Tibial nerve (tissue), 4 donors: ENCODE measurements at regions not wholly inside any gene's neighbourhood (a gene's known extent, or its start where the extent isn't known, plus 50 kb on each side); places are given as distances from the start of the nearest gene placed in this dataset.

Experiments
- DNase-seq, 2 donors: peaks; one replicate each; pipeline ENCODE4 v3.0.0-alpha.2; 2019; ENCODE audit warnings: low spot score in 2 of 2
- H3K27ac ChIP-seq, 4 donors: fragments of 200-600 bp; sonication (generic) in 3 of 4; one replicate each; pipeline ENCODE4 v1.5.1; 2017 to 2019; ENCODE audit warnings: mild to moderate bottlenecking in 1 of 4
- H3K27me3 ChIP-seq, 2 donors: fragments of 200-600 bp; sonication (generic) in 1 of 2; one replicate each; pipeline versions ENCODE4 v1.5.1 to v1.6.0; 2017 to 2019
- H3K36me3 ChIP-seq, 3 donors: fragments of 200-600 bp; sonication (generic); one replicate each; pipeline ENCODE4 v1.5.1; 2018 to 2019
- H3K4me1 ChIP-seq, 4 donors: fragments of 200-600 bp; sonication (generic) in 3 of 4; one replicate each; pipeline ENCODE4 v1.5.1; 2017 to 2019
- H3K4me3 ChIP-seq, 4 donors: fragments of 200-600 bp; sonication (generic) in 3 of 4; one replicate each; pipeline ENCODE4 v1.5.1; 2017 to 2019; ENCODE audit warnings: mild to moderate bottlenecking in 1 of 4, moderate library complexity in 1 of 4
- H3K9me3 ChIP-seq, 4 donors: fragments of 200-600 bp; sonication (generic) in 3 of 4; one replicate each; pipeline ENCODE4 v1.5.1; 2017 to 2019
- CTCF ChIP-seq, 5 experiments: fragments of 200-600 bp in 3 of 5; fragments of 450-650 bp in 2 of 5; sonication (generic) in 3 of 5; IDR thresholded peaks; one replicate each; pipeline ENCODE4 v1.5.1; 2016 to 2019; ENCODE audit warnings: antibody characterized with exemption in 5 of 5, mild to moderate bottlenecking in 3 of 5, moderate library complexity in 2 of 5
- EP300 ChIP-seq, 2 donors: sonication (generic); formaldehyde crosslinking; IDR thresholded peaks; one replicate each; pipeline ENCODE4 v1.6.1; 2017; ENCODE audit warnings: antibody characterized with exemption in 2 of 2, mild to moderate bottlenecking in 1 of 2
- POLR2A ChIP-seq, 2 donors: fragments of 450-650 bp; IDR thresholded peaks; one replicate each; pipeline ENCODE4 v1.6.1; 2017; ENCODE audit warnings: antibody characterized with exemption in 2 of 2, mild to moderate bottlenecking in 2 of 2, moderate library complexity in 2 of 2
- WGBS, 2 donors: methylation state at CpG; one replicate each; pipeline ENCODE4 v1.1.5; 2018; 5-methylcytosine and 5-hydroxymethylcytosine counted together

- no peak overlapping the region for H3K27ac ChIP-seq
- H3K4me1 ChIP-seq = no peaks in the 10 kb centered on the region
- no peaks in the 10 kb centered on the region for H3K36me3 ChIP-seq
- TF ChIP-seq EP300 (IDR thresholded peaks at IDR 0.05) = no peak
- no peak for TF ChIP-seq POLR2A (IDR thresholded peaks at IDR 0.05)
- TF ChIP-seq CTCF (IDR thresholded peaks at IDR 0.05) = no peak
- no peak for DNase-seq
- peaks cover 0 to 7% (median 0%) of the 10 kb centered on the region in 4 donors for H3K9me3 ChIP-seq
- H3K4me3 ChIP-seq = no peak overlapping the region
- no peaks in the 10 kb centered on the region for H3K27me3 ChIP-seq
Observed at GRCh38 chr4:136927172-136927571, 605.1 kb downstream of the PCDH18 start.

- Histone ChIP-seq H3K27me3 (no peaks in the 10 kb centered on the region), H3K4me3 (no peak overlapping the region), H3K9me3 (peaks cover 0 to 7% (median 0%) of the 10 kb centered on the region in 4 donors), H3K4me1 (no peaks in the 10 kb centered on the region), H3K27ac (no peak overlapping the region), H3K36me3 (no peaks in the 10 kb centered on the region)
- no peak for DNase-seq
- 94 to 96% methylated on average over 1 of the region's 1 CpG for WGBS, 2 donors
- TF ChIP-seq EP300 (IDR thresholded peaks at IDR 0.05) (no peak), POLR2A (IDR thresholded peaks at IDR 0.05) (no peak), CTCF (IDR thresholded peaks at IDR 0.05) (no peak)
Observed at GRCh38 chr4:136925203-136925602, 607.1 kb downstream of the PCDH18 start.

GRCh38 chr4:136922066-136922465 lies 610.2 kb downstream of the PCDH18 start:
- Histone ChIP-seq H3K36me3 (no peaks in the 10 kb centered on the region), H3K4me1 (no peaks in the 10 kb centered on the region), H3K27me3 (no peaks in the 10 kb centered on the region), H3K27ac (no peak overlapping the region), H3K4me3 (no peak overlapping the region), H3K9me3 (no peaks in the 10 kb centered on the region)
- no peak for DNase-seq
- TF ChIP-seq EP300 (IDR thresholded peaks at IDR 0.05) (no peak), POLR2A (IDR thresholded peaks at IDR 0.05) (no peak), CTCF (IDR thresholded peaks at IDR 0.05) (no peak)

- Histone ChIP-seq H3K9me3 (no peaks in the 10 kb centered on the region), H3K4me3 (no peak overlapping the region), H3K36me3 (no peaks in the 10 kb centered on the region), H3K27ac (no peak overlapping the region), H3K4me1 (no peaks in the 10 kb centered on the region), H3K27me3 (no peaks in the 10 kb centered on the region)
- WGBS, 2 donors = 85 to 97% methylated on average over 1 of the region's 1 CpG
- no peak for DNase-seq
- TF ChIP-seq CTCF (IDR thresholded peaks at IDR 0.05) = no peak
- TF ChIP-seq POLR2A (IDR thresholded peaks at IDR 0.05) = no peak
- TF ChIP-seq EP300 (IDR thresholded peaks at IDR 0.05) = no peak
Observed at GRCh38 chr4:136920092-136920881, 612.0 kb downstream of the PCDH18 start.

- no peaks in the 10 kb centered on the region for H3K27me3 ChIP-seq
- no peaks in the 10 kb centered on the region for H3K9me3 ChIP-seq
- TF ChIP-seq CTCF (IDR thresholded peaks at IDR 0.05) (no peak), EP300 (IDR thresholded peaks at IDR 0.05) (no peak), POLR2A (IDR thresholded peaks at IDR 0.05) (no peak)
- H3K4me1 ChIP-seq = no peaks in the 10 kb centered on the region
- 92 to 100% methylated on average over 2 to 4 of the region's 4 CpGs for WGBS, 2 donors
- H3K36me3 ChIP-seq = no peaks in the 10 kb centered on the region
- H3K27ac ChIP-seq = no peak overlapping the region
- no peak overlapping the region for H3K4me3 ChIP-seq
- no peak for DNase-seq
Observed at GRCh38 chr4:136918772-136919171, 613.5 kb downstream of the PCDH18 start.
